Activated CD4-positive, alpha-beta memory T cell treated with anti-CD3 and anti-CD28 coated beads for 36 hours (primary cell): ENCODE measurements at regions not wholly inside any gene's neighbourhood (a gene's known extent, or its start where the extent isn't known, plus 50 kb on each side); places are given as distances from the start of the nearest gene placed in this dataset.

Source experiments
- CTCF ChIA-PET: fragments of 350-600 bp; sonication (Branson Sonifier 250); formaldehyde crosslinking; loops from one replicate; lab custom pipeline; 2021; ENCODE audit warnings: antibody characterized with exemption, inconsistent platforms; lab: Charles Lee
- POLR2A ChIA-PET: fragments of 350-600 bp; sonication (Branson Sonifier 250); formaldehyde crosslinking; loops from one replicate; lab custom pipeline; 2021; ENCODE audit warnings: antibody characterized with exemption; lab: Charles Lee
- DNase-seq: peaks from one replicate; pipeline ENCODE4 v3.0.0-alpha.2; 2020
- H3K27ac Mint-ChIP-seq: one replicate; pipeline ENCODE4 v1.8.0; 2021; ENCODE audit warnings: mixed read lengths
- H3K27me3 Mint-ChIP-seq: one replicate; pipeline ENCODE4 v1.8.0; 2021; ENCODE audit warnings: mixed read lengths
- H3K36me3 Mint-ChIP-seq: one replicate; pipeline ENCODE4 v1.8.0; 2021; ENCODE audit warnings: mixed read lengths
- H3K4me1 Mint-ChIP-seq: one replicate; pipeline ENCODE4 v1.8.0; 2021; ENCODE audit warnings: low read depth, mixed read lengths
- H3K4me3 Mint-ChIP-seq: one replicate; pipeline ENCODE4 v1.8.0; 2021; ENCODE audit warnings: mild to moderate bottlenecking, mixed read lengths
- H3K9me3 Mint-ChIP-seq: one replicate; pipeline ENCODE4 v1.8.0; 2021; ENCODE audit warnings: mixed read lengths
- intact Hi-C: fragments of 100-400 bp; cut with micrococcal nuclease; formaldehyde crosslinking; loops from one replicate; pipeline ENCODE4 v1.15.1; 2023

GRCh38 chr2:215672406-215672805 lies 236.5 kb upstream of the FN1 start:
- intact Hi-C loops: no loop called here
- peaks cover 7% of the 10 kb centered on the region for H3K27me3 Mint-ChIP-seq
- H3K36me3 Mint-ChIP-seq: no peaks in the 10 kb centered on the region
- ChIA-PET POLR2A (no interaction called here), CTCF (interaction anchor here (0.6 kb wide), 1 partner anchor 217 kb away, joined by 3 read pairs; no protein-coding TSS in a partner anchor)
- no peaks in the 10 kb centered on the region for H3K4me1 Mint-ChIP-seq
- H3K4me3 Mint-ChIP-seq: no peak overlapping the region
- no peak for DNase-seq
- H3K27ac Mint-ChIP-seq: no peak overlapping the region
- H3K9me3 Mint-ChIP-seq: no peaks in the 10 kb centered on the region

GRCh38 chr2:215671691-215672090 lies 235.8 kb upstream of the FN1 start:
- ChIA-PET CTCF (no interaction called here), POLR2A (no interaction called here)
- intact Hi-C loops: no loop called here

GRCh38 chr2:215671244-215671643 lies 235.4 kb upstream of the FN1 start:
- H3K4me3 Mint-ChIP-seq: no peak overlapping the region
- DNase-seq: no peak
- peaks cover 9% of the 10 kb centered on the region for H3K27me3 Mint-ChIP-seq
- no peaks in the 10 kb centered on the region for H3K4me1 Mint-ChIP-seq
- POLR2A ChIA-PET: no interaction called here
- no peaks in the 10 kb centered on the region for H3K36me3 Mint-ChIP-seq
- CTCF ChIA-PET: no interaction called here
- H3K9me3 Mint-ChIP-seq: no peaks in the 10 kb centered on the region
- H3K27ac Mint-ChIP-seq: no peak overlapping the region
- intact Hi-C loops: no loop called here

More at GRCh38 chr2:215671691-215672090, 235.8 kb upstream of the FN1 start:
- no peaks in the 10 kb centered on the region for H3K4me1 Mint-ChIP-seq
- no peak overlapping the region for H3K27ac Mint-ChIP-seq
- H3K36me3 Mint-ChIP-seq: no peaks in the 10 kb centered on the region
- H3K9me3 Mint-ChIP-seq: no peaks in the 10 kb centered on the region
- H3K27me3 Mint-ChIP-seq: peaks cover 8% of the 10 kb centered on the region
- DNase-seq: no peak
- H3K4me3 Mint-ChIP-seq: no peak overlapping the region

GRCh38 chr2:215670396-215670795 lies 234.5 kb upstream of the FN1 start:
- intact Hi-C loops: no loop called here
- no peak overlapping the region for H3K4me3 Mint-ChIP-seq
- no peaks in the 10 kb centered on the region for H3K9me3 Mint-ChIP-seq
- peaks cover under 1% of the 10 kb centered on the region for H3K4me1 Mint-ChIP-seq
- ChIA-PET POLR2A (no interaction called here), CTCF (no interaction called here)
- DNase-seq: no peak
- no peak overlapping the region for H3K27ac Mint-ChIP-seq
- peaks cover 9% of the 10 kb centered on the region for H3K27me3 Mint-ChIP-seq
- no peaks in the 10 kb centered on the region for H3K36me3 Mint-ChIP-seq

- Mint-ChIP-seq H3K4me3 (no peak overlapping the region), H3K27me3 (peaks cover 9% of the 10 kb centered on the region), H3K4me1 (peaks cover 15% of the 10 kb centered on the region), H3K36me3 (no peaks in the 10 kb centered on the region), H3K27ac (no peak overlapping the region), H3K9me3 (no peaks in the 10 kb centered on the region)
- ChIA-PET POLR2A (no interaction called here), CTCF (no interaction called here)
- intact Hi-C loops: no loop called here
- DNase-seq: no peak
Measured at GRCh38 chr2:215668378-215668775, 232.5 kb upstream of the FN1 start.

GRCh38 chr2:215667585-215668377 lies 231.9 kb upstream of the FN1 start:
- H3K27me3 Mint-ChIP-seq: peaks cover 9% of the 10 kb centered on the region
- peaks cover 15% of the 10 kb centered on the region for H3K4me1 Mint-ChIP-seq
- H3K4me3 Mint-ChIP-seq: no peak overlapping the region
- no peaks in the 10 kb centered on the region for H3K9me3 Mint-ChIP-seq
- intact Hi-C loops: no loop called here
- ChIA-PET POLR2A (no interaction called here), CTCF (no interaction called here)
- DNase-seq: no peak
- H3K27ac Mint-ChIP-seq: no peak overlapping the region
- H3K36me3 Mint-ChIP-seq: no peaks in the 10 kb centered on the region

- ChIA-PET POLR2A (no interaction called here), CTCF (no interaction called here)
- Mint-ChIP-seq H3K36me3 (no peaks in the 10 kb centered on the region), H3K27ac (peak overlapping the region; percentile 54), H3K4me3 (no peak overlapping the region), H3K4me1 (peaks cover 15% of the 10 kb centered on the region), H3K27me3 (peaks cover 8% of the 10 kb centered on the region), H3K9me3 (no peaks in the 10 kb centered on the region)
- DNase-seq: no peak
- intact Hi-C loops: loop anchor here (1.0 kb wide), 2 partner anchors 16 to 82 kb away; no protein-coding TSS in a partner anchor
Measured at GRCh38 chr2:215664847-215665525, 229.1 kb upstream of the FN1 start.

GRCh38 chr2:215662715-215663114 lies 226.8 kb upstream of the FN1 start:
- Mint-ChIP-seq H3K4me1 (peaks cover 15% of the 10 kb centered on the region), H3K9me3 (no peaks in the 10 kb centered on the region), H3K36me3 (no peaks in the 10 kb centered on the region), H3K4me3 (no peak overlapping the region), H3K27me3 (peaks cover 2% of the 10 kb centered on the region), H3K27ac (no peak overlapping the region)
- ChIA-PET CTCF (no interaction called here), POLR2A (no interaction called here)
- no peak for DNase-seq
- intact Hi-C loops: no loop called here

GRCh38 chr2:215660687-215661086 lies 224.8 kb upstream of the FN1 start:
- POLR2A ChIA-PET: no interaction called here
- Mint-ChIP-seq H3K4me3 (no peak overlapping the region), H3K9me3 (no peaks in the 10 kb centered on the region), H3K4me1 (peaks cover 15% of the 10 kb centered on the region), H3K36me3 (no peaks in the 10 kb centered on the region), H3K27ac (no peak overlapping the region), H3K27me3 (no peaks in the 10 kb centered on the region)
- CTCF ChIA-PET: no interaction called here
- intact Hi-C loops: no loop called here
- DNase-seq: no peak

GRCh38 chr2:215659650-215660049 lies 223.8 kb upstream of the FN1 start:
- POLR2A ChIA-PET: no interaction called here
- Mint-ChIP-seq H3K27me3 (no peaks in the 10 kb centered on the region), H3K36me3 (no peaks in the 10 kb centered on the region), H3K9me3 (no peaks in the 10 kb centered on the region), H3K4me3 (no peak overlapping the region), H3K4me1 (peaks cover 6% of the 10 kb centered on the region), H3K27ac (no peak overlapping the region)
- intact Hi-C loops: no loop called here
- CTCF ChIA-PET: no interaction called here
- DNase-seq: no peak

GRCh38 chr2:215658635-215659305 lies 222.9 kb upstream of the FN1 start:
- CTCF ChIA-PET: no interaction called here

GRCh38 chr2:215657844-215658243 lies 222.0 kb upstream of the FN1 start:
- DNase-seq: no peak
- no peak overlapping the region for H3K4me3 Mint-ChIP-seq

More at GRCh38 chr2:215658635-215659305, 222.9 kb upstream of the FN1 start:
- Mint-ChIP-seq H3K9me3 (no peaks in the 10 kb centered on the region), H3K36me3 (no peaks in the 10 kb centered on the region), H3K27ac (no peak overlapping the region), H3K4me1 (no peaks in the 10 kb centered on the region), H3K27me3 (no peaks in the 10 kb centered on the region), H3K4me3 (no peak overlapping the region)
- intact Hi-C loops: no loop called here
- POLR2A ChIA-PET: no interaction called here
- no peak for DNase-seq

More at GRCh38 chr2:215657844-215658243, 222.0 kb upstream of the FN1 start:
- no peak overlapping the region for H3K27ac Mint-ChIP-seq
- POLR2A ChIA-PET: no interaction called here
- CTCF ChIA-PET: no interaction called here
- no peaks in the 10 kb centered on the region for H3K4me1 Mint-ChIP-seq
- no peaks in the 10 kb centered on the region for H3K9me3 Mint-ChIP-seq
- no peaks in the 10 kb centered on the region for H3K27me3 Mint-ChIP-seq
- no peaks in the 10 kb centered on the region for H3K36me3 Mint-ChIP-seq
- intact Hi-C loops: no loop called here
